Skeletal muscle tissue (tissue), 3 donors: ENCODE measurements at regions not wholly inside any gene's neighbourhood (a gene's known extent, or its start where the extent isn't known, plus 50 kb on each side); places are given as distances from the start of the nearest gene placed in this dataset.

Experiments
- H3K27ac ChIP-seq: one replicate; pipeline ENCODE4 v1.7.0; 2013; ENCODE audit warnings: mild to moderate bottlenecking, low read depth, low read length, inconsistent platforms
- H3K27me3 ChIP-seq, 3 donors: one replicate each; pipeline ENCODE4 v1.7.0; 2013; ENCODE audit warnings: low read length in 3 of 3; ENCODE audit not compliant: control insufficient read depth in 3 of 3, insufficient read depth in 3 of 3
- H3K36me3 ChIP-seq, 3 donors: one replicate each; pipeline ENCODE4 v1.7.0; 2013; ENCODE audit warnings: low read length in 3 of 3; ENCODE audit not compliant: control insufficient read depth in 3 of 3, insufficient read depth in 3 of 3
- H3K4me1 ChIP-seq, 3 donors: one replicate each; pipeline ENCODE4 v1.7.0; 2013; ENCODE audit warnings: low read length in 3 of 3, mild to moderate bottlenecking in 3 of 3; ENCODE audit not compliant: control insufficient read depth in 3 of 3, insufficient read depth in 3 of 3
- H3K4me3 ChIP-seq, 3 donors: one replicate each; pipeline ENCODE4 v1.7.0; 2013; ENCODE audit warnings: low read length in 3 of 3
- H3K9ac ChIP-seq, 3 donors: one replicate each; pipeline ENCODE4 v1.7.0; 2013; ENCODE audit warnings: low read length in 3 of 3, mild to moderate bottlenecking in 3 of 3, moderate library complexity in 2 of 3, low read depth in 1 of 3
- H3K9me3 ChIP-seq, 3 donors: one replicate each; pipeline ENCODE4 v1.7.0; 2013; ENCODE audit warnings: low read length in 3 of 3; ENCODE audit not compliant: control insufficient read depth in 3 of 3
- donor health status: Osteomylitis.

DNA sequence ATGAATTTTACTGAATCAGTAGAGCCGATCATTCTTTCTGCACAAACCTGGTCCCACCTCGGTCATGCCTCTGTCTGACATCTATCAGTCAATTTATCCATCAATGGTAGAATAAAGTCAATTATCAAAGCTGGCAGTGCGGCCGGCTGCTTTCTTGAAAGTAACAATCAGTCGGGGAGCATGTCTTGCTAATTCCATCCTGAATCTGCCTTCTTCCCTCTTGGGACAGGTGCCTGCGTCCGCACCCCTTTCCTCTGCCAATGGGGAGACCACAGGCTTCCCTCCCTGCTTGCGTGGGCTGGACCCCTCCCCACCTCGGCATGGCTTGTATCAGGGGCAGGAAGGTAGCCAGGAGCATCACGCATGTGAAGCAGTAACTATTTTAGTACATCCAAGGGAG is 962.9 kb downstream of the BRD1 start:
- Histone ChIP-seq H3K4me3 (no peak overlapping the region), H3K27ac (no peak overlapping the region), H3K9ac (no peak overlapping the region), H3K36me3 (no peaks in the 10 kb centered on the region), H3K27me3 (peaks cover 6 to 33% (median 10%) of the 10 kb centered on the region in 3 donors), H3K4me1 (no peaks in the 10 kb centered on the region), H3K9me3 (peaks cover 0 to 3% (median 0%) of the 10 kb centered on the region in 3 donors)

GRCh38 chr22:48863965-48864528 is 963.6 kb downstream of the BRD1 start:
- no peak overlapping the region for H3K9ac ChIP-seq
- no peak overlapping the region for H3K4me3 ChIP-seq
- no peaks in the 10 kb centered on the region for H3K4me1 ChIP-seq
- H3K27me3 ChIP-seq, result peaks cover 6 to 32% (median 10%) of the 10 kb centered on the region in 3 donors
- H3K36me3 ChIP-seq, result no peaks in the 10 kb centered on the region
- H3K9me3 ChIP-seq, result no peaks in the 10 kb centered on the region
- H3K27ac ChIP-seq, result no peak overlapping the region

DNA sequence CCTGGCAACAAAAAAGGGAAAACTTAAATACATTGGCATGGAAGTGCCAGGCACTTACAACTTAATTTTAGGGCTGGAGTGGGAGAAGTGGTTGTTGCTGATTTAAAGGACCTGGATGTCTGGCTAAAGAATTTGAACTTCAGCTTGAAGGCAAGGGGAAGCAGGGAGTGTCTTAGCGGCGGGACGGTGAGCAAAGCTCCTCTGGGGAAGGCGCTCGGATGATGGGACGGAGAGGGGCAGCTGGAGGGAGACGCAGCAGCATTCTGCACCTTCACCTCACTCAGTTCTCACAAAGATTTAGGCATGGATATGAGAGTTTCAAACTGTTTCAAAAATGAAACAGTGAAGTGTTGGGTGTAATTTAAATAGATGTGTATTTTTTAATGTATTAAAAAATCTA is 967.1 kb downstream of the BRD1 start:
- no peaks in the 10 kb centered on the region for H3K9me3 ChIP-seq
- no peak overlapping the region for H3K4me3 ChIP-seq
- no peak overlapping the region for H3K9ac ChIP-seq
- H3K27me3 ChIP-seq, result peaks cover 0 to 23% (median 4%) of the 10 kb centered on the region in 3 donors
- H3K4me1 ChIP-seq, result no peaks in the 10 kb centered on the region
- no peaks in the 10 kb centered on the region for H3K36me3 ChIP-seq
- H3K27ac ChIP-seq, result no peak overlapping the region

GRCh38 chr22:48858856-48859255 is 968.8 kb downstream of the BRD1 start:
- Histone ChIP-seq H3K4me1 (no peaks in the 10 kb centered on the region), H3K4me3 (no peak overlapping the region), H3K27me3 (peaks cover 0 to 17% (median 0%) of the 10 kb centered on the region in 3 donors), H3K9ac (no peak overlapping the region), H3K36me3 (no peaks in the 10 kb centered on the region), H3K27ac (no peak overlapping the region), H3K9me3 (no peaks in the 10 kb centered on the region)

DNA sequence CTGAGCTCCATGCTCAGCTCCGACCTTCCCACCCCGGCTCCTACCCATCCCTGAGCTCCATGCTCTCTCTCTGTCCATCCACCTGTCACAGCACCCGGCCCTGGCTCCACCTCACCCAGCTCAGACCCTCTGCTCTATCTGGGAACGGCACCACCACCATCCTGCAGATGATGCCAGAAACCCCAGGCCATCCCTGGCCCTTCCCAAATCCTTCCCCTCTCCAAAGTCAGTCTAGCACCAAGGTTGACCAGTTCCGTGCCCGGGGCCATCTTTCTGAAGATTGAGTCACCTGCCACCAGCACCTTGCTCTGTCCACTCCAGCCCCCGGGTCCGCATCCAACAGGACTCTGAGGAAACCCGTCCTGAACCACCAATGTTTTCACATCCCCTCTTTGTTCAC is 969.6 kb downstream of the BRD1 start:
- Histone ChIP-seq H3K9me3 (no peaks in the 10 kb centered on the region), H3K27me3 (peaks cover 0 to 17% (median 0%) of the 10 kb centered on the region in 3 donors), H3K27ac (no peak overlapping the region), H3K36me3 (no peaks in the 10 kb centered on the region), H3K4me3 (no peak overlapping the region), H3K4me1 (no peaks in the 10 kb centered on the region), H3K9ac (no peak overlapping the region)

GRCh38 chr22:48857202-48857805 is 970.4 kb downstream of the BRD1 start:
- peaks cover 0 to 17% (median 0%) of the 10 kb centered on the region in 3 donors for H3K27me3 ChIP-seq
- no peak overlapping the region for H3K9ac ChIP-seq
- H3K27ac ChIP-seq, result no peak overlapping the region
- H3K4me1 ChIP-seq, result no peaks in the 10 kb centered on the region
- no peaks in the 10 kb centered on the region for H3K36me3 ChIP-seq
- H3K4me3 ChIP-seq, result no peak overlapping the region
- H3K9me3 ChIP-seq, result no peaks in the 10 kb centered on the region

DNA sequence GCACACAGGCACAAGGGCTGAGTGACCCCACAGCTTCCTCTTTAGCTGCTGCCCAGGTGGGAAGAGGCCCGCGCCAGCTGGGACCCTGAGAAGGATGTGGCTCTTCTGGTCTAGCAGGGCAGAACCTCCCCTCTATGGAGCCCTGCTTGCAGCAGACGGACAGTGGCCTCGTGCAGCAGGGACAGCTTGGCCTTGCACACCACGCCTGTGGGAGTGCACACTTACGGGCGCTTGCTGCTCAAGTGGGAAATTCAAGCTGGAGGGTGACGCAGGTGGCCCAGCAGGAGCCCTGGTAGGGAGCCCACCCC is 971.4 kb downstream of the BRD1 start:
- H3K36me3 ChIP-seq, result no peaks in the 10 kb centered on the region

DNA sequence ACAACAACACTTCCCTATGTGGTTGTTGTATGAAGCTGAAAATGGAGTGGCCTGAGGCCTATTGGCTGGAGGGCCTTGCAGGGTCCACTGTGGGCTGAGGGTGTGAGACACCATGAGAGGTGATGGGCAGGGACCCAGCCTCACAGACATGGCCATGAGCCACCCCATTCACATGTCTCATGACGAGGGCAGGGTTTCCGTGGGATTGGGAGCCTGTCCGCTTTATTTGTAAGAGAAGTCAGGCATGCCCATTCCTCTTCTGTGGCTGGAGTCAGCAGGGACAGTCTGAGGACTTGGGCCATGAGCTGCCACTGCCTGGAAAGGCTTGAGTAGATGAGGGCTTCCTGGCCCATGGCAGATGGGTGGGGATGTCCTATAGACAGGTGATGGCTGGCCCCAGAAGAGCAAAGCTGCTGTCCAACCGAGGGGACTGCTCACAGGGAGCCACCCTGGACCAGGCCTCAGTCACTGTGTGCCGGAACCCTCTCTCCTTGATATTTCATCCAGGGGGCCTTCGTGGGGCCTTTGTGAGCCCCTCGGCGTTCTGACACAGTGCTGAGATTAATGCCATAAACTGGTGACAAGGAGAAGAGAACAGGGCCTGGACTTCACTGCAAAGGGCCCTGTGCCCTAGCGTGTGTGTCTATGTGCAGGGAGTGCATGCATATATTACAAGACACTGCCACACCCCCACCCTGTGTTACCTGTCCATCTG is 971.9 kb downstream of the BRD1 start:
- Histone ChIP-seq H3K9ac (no peak overlapping the region), H3K4me3 (no peak overlapping the region), H3K27me3 (peaks cover 0 to 17% (median 0%) of the 10 kb centered on the region in 3 donors), H3K27ac (no peak overlapping the region), H3K36me3 (no peaks in the 10 kb centered on the region), H3K4me1 (no peaks in the 10 kb centered on the region), H3K9me3 (no peaks in the 10 kb centered on the region)

More for the DNA sequence above, 971.4 kb downstream of the BRD1 start:
- Histone ChIP-seq H3K27ac (no peak overlapping the region), H3K9me3 (no peaks in the 10 kb centered on the region), H3K4me3 (no peak overlapping the region), H3K4me1 (no peaks in the 10 kb centered on the region), H3K27me3 (peaks cover 0 to 17% (median 0%) of the 10 kb centered on the region in 3 donors), H3K9ac (no peak overlapping the region)

DNA sequence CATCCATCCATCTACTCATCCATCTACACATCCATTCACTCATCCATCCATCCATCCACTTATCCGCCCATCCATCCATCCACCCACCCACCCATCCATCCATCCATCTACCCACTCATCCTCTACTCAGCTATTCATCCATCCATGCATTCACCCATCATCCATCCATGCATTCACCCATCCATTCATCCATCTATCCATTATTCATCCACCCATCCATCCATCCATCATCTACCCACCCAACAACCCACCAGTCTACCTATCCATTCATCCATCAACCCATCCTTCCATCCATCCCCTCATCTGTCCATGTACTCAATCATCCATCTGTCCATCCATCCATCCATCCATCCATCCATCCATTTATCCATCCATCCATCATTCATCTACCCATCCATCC is 972.7 kb downstream of the BRD1 start:
- Histone ChIP-seq H3K27ac (no peak overlapping the region), H3K9me3 (no peaks in the 10 kb centered on the region), H3K9ac (no peak overlapping the region), H3K27me3 (peaks cover 0 to 10% (median 0%) of the 10 kb centered on the region in 3 donors), H3K36me3 (no peaks in the 10 kb centered on the region), H3K4me3 (no peak overlapping the region), H3K4me1 (no peaks in the 10 kb centered on the region)

DNA sequence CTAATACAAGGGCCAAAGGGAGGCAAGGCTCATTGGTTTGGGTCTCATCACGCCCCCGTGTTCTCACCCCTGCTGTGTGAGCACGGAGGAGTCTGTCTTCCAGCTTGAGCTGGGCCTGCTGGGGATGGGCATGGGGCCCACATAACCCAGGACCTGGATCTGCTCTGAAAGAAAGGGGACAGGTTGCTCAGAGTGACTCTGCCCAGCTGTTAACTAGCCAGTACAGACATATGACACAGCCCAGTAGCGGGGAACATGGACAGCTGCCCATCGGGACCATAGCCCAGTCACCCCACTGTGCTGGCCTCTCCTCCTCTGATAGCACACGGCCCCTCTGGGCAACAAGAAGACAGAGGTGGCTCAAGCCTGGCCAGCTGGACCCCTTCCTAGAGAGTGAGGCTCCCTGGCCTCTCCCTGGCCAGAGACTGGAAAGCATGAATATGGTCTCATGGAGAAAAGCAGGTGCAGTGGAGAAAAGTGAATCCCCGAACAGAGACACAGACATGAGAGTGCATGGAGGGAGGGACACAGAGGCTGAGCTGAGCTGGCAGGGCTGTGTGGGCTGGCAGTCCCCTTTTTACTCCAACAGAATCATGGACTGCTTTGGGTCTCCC is 973.9 kb downstream of the BRD1 start:
- H3K36me3 ChIP-seq, result no peaks in the 10 kb centered on the region
- H3K27ac ChIP-seq, result no peak overlapping the region

More for the DNA sequence above, 973.9 kb downstream of the BRD1 start:
- H3K4me3 ChIP-seq, result no peak overlapping the region
- H3K4me1 ChIP-seq, result no peaks in the 10 kb centered on the region
- H3K27me3 ChIP-seq, result peaks cover 0 to 11% (median 0%) of the 10 kb centered on the region in 3 donors
- no peaks in the 10 kb centered on the region for H3K9me3 ChIP-seq
- H3K9ac ChIP-seq, result no peak overlapping the region
